GM12878 (cell line): ENCODE measurements at regions not wholly inside any gene's neighbourhood (a gene's known extent, or its start where the extent isn't known, plus 50 kb on each side); places are given as distances from the start of the nearest gene placed in this dataset.

ENCODE experiments used
- FOS ChIP-seq: IDR thresholded peaks from 3 replicates; pipeline ENCODE4 v1.6.1; 2011; ENCODE audit warnings: borderline replicate concordance; ENCODE audit not compliant: insufficient read length; ENCODE audit errors: extremely low read depth
- IKZF2 ChIP-seq, 2 experiments: fragments of 450-650 bp; IDR thresholded peaks; 2 replicates each; pipeline ENCODE4 v1.6.1; 2017; ENCODE audit warnings: mild to moderate bottlenecking in 2 of 2, moderate library complexity in 2 of 2
- JUNB ChIP-seq: IDR thresholded peaks from 2 replicates; pipeline ENCODE4 v1.6.1; 2016; ENCODE audit warnings: antibody characterized with exemption, mild to moderate bottlenecking
- TAF1 ChIP-seq: IDR thresholded peaks from 2 replicates; pipeline ENCODE4 v1.6.1; 2011; ENCODE audit warnings: mild to moderate bottlenecking, low read depth, low read length, borderline replicate concordance
- YY1 ChIP-seq: IDR thresholded peaks from 2 replicates; pipeline ENCODE4 v1.6.1; 2011; ENCODE audit warnings: low read depth, mild to moderate bottlenecking, low read length
- TF ChIP-seq, protein P1 (sequence below): fragments of 450-650 bp; IDR thresholded peaks from 2 replicates; pipeline ENCODE4 v1.6.1; 2017; ENCODE audit warnings: antibody characterized with exemption, mild to moderate bottlenecking, moderate library complexity

DNA sequence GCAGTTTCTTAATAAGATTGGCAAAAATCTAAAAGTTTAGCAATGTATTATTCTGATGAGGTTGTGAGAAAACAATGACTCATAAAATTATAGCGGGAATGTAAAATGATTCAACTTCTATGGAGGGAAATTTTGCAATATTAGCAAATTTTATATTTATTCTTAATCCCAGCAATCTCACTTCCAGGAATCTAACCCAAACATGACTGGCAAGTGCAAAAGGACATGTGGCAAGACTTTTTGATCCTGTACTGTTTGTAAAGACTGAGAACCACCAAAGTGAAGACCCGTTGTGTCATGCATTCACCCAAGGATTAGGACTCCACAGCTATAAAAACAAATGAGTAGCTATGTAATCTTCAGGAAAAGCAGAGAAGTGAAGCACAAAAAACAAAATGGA is 234.8 kb upstream of the KYNU start:
- no peak for TF ChIP-seq IKZF2 (IDR thresholded peaks at IDR 0.05)
- no peak for TF ChIP-seq FOS
- TF ChIP-seq, protein P1, sequence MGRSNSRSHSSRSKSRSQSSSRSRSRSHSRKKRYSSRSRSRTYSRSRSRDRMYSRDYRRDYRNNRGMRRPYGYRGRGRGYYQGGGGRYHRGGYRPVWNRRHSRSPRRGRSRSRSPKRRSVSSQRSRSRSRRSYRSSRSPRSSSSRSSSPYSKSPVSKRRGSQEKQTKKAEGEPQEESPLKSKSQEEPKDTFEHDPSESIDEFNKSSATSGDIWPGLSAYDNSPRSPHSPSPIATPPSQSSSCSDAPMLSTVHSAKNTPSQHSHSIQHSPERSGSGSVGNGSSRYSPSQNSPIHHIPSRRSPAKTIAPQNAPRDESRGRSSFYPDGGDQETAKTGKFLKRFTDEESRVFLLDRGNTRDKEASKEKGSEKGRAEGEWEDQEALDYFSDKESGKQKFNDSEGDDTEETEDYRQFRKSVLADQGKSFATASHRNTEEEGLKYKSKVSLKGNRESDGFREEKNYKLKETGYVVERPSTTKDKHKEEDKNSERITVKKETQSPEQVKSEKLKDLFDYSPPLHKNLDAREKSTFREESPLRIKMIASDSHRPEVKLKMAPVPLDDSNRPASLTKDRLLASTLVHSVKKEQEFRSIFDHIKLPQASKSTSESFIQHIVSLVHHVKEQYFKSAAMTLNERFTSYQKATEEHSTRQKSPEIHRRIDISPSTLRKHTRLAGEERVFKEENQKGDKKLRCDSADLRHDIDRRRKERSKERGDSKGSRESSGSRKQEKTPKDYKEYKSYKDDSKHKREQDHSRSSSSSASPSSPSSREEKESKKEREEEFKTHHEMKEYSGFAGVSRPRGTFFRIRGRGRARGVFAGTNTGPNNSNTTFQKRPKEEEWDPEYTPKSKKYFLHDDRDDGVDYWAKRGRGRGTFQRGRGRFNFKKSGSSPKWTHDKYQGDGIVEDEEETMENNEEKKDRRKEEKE: no peak
- no peak for TF ChIP-seq TAF1
- TF ChIP-seq YY1: no peak
- TF ChIP-seq JUNB: no peak
